TTC549 (cell line): ENCODE measurements at regions not wholly inside any gene's neighbourhood (a gene's known extent, or its start where the extent isn't known, plus 50 kb on each side); places are given as distances from the start of the nearest gene placed in this dataset.
"Not testable (repeated sequence)": the region's sequence is repeated elsewhere in the genome, so short reads cannot be mapped to it uniquely, and the experiment has no call there.

Experiments
- FAIRE-seq: peaks from 2 replicates; lab custom pipeline; 2012; peaks lifted over from hg19 to GRCh38; lab: Jason Lieb, UNC

- FAIRE-seq, result no peak
Observed at GRCh38 chr1:219560856-219561255, 52.0 kb downstream of the ZC3H11B start.

DNA sequence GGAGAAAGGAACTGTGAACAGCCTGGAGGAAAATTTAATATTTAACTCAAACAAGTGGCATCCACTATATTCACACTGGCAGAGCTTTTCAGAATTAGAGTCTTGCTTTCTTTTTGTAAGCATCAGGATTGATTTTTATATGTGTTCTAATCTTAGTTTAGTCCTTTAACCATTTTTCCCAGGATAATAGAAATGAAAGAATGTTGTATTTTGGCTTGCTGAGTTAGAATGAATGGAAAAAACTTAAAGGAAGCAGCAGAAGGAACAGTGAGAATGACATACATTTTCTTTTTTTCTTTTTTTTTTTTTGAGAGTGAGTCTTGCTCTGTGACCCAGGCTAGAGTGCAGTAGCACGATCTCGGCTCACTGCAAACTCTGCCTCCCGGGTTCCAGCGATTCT is 53.0 kb downstream of the ZC3H11B start:
- FAIRE-seq, result no peak

GRCh38 chr1:219555806-219556205 is 57.1 kb downstream of the ZC3H11B start:
- FAIRE-seq, result no peak

GRCh38 chr1:219555031-219555692 is 57.7 kb downstream of the ZC3H11B start:
- FAIRE-seq, result no peak

- FAIRE-seq, result no peak
Observed at GRCh38 chr1:219553934-219554502, 58.9 kb downstream of the ZC3H11B start.

GRCh38 chr1:219550201-219550600 is 62.7 kb downstream of the ZC3H11B start:
- no peak for FAIRE-seq

DNA sequence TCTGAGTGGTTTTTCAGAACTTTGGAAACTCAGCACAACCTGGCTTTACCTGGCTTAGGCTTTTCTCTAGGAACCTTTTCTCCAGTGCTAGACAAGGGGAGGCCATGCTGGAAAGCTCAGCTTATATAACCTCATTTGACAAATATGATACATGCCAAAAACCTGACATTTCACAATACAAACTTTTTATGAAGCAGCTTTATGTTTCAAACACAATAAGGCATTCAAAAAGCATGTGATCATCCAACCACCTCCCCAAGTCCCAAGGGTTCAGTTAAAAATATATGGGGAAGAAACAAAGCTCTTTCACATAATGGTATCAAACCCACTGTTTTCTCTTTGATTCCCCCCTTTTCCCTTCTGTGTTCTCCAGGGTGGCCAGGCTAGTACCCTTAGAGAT is 63.7 kb downstream of the ZC3H11B start:
- FAIRE-seq, result no peak

GRCh38 chr1:219548386-219548785 is 64.5 kb downstream of the ZC3H11B start:
- FAIRE-seq, result no peak

GRCh38 chr1:219545756-219546155 is 67.1 kb downstream of the ZC3H11B start:
- not testable (repeated sequence) for FAIRE-seq

- no peak for FAIRE-seq
Observed at GRCh38 chr1:219544163-219544846, 68.6 kb downstream of the ZC3H11B start.

DNA sequence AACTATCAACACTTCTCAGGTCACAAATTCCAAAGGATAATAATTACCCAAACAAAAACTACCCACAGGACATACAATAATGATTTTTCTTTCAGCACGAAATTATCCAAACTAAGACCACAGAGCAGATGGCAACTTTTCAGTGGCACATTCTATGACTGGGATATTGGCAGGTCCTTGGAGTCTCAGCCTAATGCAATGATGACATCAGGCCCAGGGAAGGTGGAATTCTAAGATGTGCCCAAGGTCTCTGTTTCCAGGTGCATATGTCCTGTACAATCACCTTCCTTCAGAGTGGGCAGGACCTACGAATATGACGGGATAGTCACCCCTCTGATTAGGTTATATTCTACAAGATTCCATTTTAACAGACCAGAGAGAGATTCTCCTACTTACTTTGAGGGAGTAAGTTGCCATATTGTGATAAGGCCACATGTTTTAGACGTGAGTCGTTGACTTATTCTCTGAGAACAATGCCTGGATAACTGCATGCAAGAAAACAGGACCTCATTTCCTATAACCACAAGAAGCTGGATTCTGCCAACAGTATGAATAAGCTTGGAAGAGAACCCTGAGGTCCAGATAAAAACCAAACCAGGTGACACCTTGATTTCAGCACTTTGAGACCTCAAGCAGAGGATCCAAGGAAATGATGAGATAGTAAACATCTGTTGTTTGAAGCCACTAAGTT is 69.9 kb downstream of the ZC3H11B start:
- FAIRE-seq, result no peak

DNA sequence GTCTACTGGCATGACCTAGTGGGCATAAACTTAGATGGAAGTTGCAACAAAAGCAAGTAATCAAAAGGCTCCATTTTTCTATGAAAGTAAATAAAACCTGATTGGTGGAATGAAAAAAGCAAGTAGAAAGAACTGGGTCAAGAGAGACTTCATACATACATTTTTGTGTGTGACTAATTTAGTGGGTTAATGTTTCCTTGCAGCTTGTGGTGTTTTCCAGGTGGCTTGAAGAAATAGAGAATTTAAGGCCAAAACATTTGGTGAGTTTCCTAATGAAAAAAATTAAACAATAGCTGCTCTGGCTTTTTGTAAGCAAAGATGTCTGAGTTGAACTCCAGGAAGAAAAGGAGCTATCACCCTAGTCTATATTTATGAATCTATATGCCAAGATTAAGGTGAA is 71.0 kb downstream of the ZC3H11B start:
- FAIRE-seq, result no peak

DNA sequence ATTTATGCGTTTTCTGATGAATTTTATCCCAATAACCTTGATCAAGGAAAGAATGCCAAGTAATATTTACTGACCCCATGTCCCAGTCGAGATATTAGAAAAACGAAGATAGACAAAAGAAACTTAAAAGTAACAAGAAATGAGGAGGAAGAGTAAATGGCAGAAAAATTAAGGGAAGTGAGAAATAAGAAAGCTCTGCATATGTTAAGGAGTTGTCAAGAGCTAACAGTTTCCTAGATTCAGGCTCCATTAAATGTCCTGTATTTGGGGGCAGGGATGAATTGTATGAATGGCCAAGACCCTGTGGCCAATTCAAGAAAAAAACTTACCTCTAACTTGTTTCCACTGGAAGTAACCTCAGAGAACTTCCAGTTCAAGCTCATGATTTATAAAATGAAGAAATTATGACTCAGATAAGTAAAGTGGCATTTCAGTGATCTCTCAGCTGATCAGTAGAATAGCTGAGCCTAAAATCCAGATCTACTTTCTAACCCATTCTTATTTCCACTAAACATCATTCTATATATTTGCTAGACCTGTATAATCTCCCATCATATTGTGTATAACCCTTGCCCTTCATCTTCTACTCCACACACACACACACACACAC is 73.2 kb downstream of the ZC3H11B start:
- FAIRE-seq, result no peak

- FAIRE-seq, result no peak
Observed at GRCh38 chr1:219538886-219539285, 74.0 kb downstream of the ZC3H11B start.

DNA sequence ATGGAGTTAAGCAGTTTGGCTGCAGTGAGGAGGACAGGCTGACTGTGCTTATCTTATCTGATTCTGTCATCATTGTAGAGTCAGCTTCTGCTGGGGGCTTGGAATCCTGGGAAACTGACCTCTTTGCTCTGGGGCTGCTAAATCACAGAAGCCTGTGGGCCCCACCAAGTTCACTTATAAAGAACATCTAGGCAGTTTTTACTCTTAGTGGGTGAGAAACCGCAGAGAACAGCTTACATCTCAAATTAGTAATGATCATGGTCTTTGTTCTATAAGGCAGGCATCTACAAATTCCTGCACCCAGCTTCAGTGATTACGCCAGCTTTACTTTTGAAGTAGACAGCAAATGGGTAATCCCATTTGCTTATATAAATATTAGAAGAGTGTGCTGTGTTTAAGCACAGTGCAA is 75.7 kb downstream of the ZC3H11B start:
- no peak for FAIRE-seq

- FAIRE-seq, result no peak
Observed at GRCh38 chr1:219536038-219536437, 76.9 kb downstream of the ZC3H11B start.

- FAIRE-seq, result no peak
Observed at GRCh38 chr1:219534991-219535390, 77.9 kb downstream of the ZC3H11B start.

GRCh38 chr1:219533280-219533679 is 79.6 kb downstream of the ZC3H11B start:
- FAIRE-seq, result no peak

GRCh38 chr1:219529116-219529515 is 83.8 kb downstream of the ZC3H11B start:
- FAIRE-seq, result no peak

DNA sequence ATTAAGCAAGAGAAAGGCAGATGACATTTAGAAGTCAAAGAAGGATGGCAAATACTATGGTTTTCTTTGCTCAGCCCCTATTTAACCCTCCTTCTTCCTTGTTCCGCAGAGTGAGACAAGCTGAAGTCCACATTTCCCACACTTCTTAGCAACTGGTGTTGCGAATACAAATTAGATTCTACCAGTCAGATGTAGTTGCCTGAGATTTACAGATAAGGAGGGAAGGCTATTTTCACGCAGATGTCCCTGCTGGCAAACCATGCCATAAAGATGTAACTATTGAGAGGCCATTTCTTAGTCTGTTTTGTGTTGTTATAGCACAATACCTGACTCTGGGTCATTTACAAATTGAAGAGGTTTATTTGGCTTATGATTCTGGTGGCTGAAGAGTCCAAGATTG is 84.3 kb downstream of the ZC3H11B start:
- FAIRE-seq, result no peak

GRCh38 chr1:219527994-219528393 is 84.9 kb downstream of the ZC3H11B start:
- FAIRE-seq, result no peak

DNA sequence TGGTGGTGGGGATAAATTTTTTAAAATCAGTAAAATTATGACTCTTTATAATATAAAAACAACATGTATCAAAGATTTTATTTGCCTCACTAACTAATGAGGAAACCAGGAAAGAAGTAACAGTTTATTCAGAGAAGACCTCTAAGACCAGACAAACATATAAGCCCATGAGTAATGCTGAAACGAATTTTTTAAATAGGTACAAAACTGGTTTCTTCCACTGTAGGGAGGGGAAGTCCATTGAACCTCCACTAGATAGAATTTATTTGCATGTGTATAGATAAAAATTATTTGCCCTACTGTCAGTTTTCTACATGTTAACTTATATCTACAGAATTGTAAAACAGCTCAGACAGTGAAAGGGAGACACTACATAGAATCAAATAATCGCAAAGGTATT is 86.8 kb downstream of the ZC3H11B start:
- no peak for FAIRE-seq

DNA sequence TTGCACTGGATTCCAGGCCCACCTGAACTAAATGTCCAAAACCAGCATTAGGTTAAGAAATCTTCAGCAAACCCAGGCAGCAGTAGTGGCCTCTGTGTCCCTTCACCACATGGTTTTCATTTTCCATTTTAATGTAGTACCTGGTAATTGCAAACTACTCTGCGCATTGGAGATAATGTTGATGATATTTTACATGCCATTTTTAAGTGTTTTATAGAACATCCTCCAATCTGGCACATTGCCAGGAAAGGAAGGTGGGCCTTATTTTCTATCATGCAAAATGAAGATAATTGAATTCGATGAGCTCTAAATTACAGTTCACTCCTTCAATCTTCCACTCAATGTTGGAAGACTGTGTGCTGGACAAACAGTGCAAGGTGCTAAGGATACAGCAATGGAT is 89.5 kb downstream of the ZC3H11B start:
- FAIRE-seq, result no peak
